T47D (cell line): ENCODE measurements at regions not wholly inside any gene's neighbourhood (a gene's known extent, or its start where the extent isn't known, plus 50 kb on each side); places are given as distances from the start of the nearest gene placed in this dataset.

ENCODE experiments used
- DNase-seq, 2 experiments: peaks; one replicate each; pipeline versions ENCODE4 v3.0.0 to v3.0.0-alpha.2; 2011 to 2012; ENCODE audit warnings: low read depth in 1 of 2, low spot score in 1 of 2
- JUND ChIP-seq: IDR thresholded peaks from 2 replicates; pipeline ENCODE4 v1.6.1; 2012; ENCODE audit warnings: low read depth
- in situ Hi-C: cut with HindIII; loops from 2 replicates; pipeline ENCODE4 v1.10.0; 2016; ENCODE audit warnings: low sequenced_read_pairs, low pct_unique_long_range_greater_than_20kb

DNA sequence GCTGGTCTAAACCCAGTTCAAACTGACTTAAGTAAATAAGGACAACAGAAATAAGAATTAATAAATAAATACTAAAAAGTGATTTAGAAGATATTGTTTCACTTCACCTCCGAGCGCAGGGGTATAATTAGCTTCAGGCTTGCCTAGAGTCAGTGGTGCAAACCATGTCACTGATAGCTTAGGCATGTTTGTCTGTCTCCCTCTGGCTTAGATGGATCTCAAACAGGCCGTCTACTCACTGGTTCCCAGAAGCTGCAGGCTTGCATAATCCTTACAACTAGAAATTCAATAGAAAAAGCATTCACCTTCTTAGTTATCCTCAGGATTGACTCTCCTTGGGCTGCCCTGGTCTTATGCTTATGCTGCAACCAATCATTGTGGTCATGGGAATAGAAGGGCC is 629.8 kb upstream of the WWC1 start:
- in situ Hi-C loops = no loop called here
- TF ChIP-seq JUND = no peak
- DNase-seq = no peak

GRCh38 chr5:167664222-167664804 is 627.1 kb upstream of the WWC1 start:
- TF ChIP-seq JUND = no peak
- in situ Hi-C loops = no loop called here
- no peak for DNase-seq

- no peak for TF ChIP-seq JUND
- no peak for DNase-seq
- in situ Hi-C loops = no loop called here
Measured at GRCh38 chr5:167665841-167666375, 625.5 kb upstream of the WWC1 start.

DNA sequence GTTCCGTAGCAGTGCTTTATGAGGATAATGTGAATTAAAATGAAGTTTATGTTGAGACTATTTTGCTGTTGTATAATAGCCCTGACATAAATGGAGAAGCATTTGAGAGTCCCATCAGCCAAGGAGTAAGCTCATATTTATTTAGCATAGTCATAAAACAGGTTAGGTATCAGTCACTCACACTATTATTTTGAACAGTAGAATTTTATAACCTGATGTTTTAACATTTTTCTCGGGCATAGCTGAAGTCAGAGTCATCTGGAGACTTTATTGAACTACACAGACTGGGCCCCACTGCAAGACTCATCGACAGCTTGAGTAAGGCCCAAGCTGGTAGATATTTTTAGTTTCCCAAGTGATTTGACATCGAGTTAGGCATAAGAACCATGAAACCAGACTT is 620.3 kb upstream of the WWC1 start:
- in situ Hi-C loops = no loop called here
- TF ChIP-seq JUND = no peak
- no peak for DNase-seq

DNA sequence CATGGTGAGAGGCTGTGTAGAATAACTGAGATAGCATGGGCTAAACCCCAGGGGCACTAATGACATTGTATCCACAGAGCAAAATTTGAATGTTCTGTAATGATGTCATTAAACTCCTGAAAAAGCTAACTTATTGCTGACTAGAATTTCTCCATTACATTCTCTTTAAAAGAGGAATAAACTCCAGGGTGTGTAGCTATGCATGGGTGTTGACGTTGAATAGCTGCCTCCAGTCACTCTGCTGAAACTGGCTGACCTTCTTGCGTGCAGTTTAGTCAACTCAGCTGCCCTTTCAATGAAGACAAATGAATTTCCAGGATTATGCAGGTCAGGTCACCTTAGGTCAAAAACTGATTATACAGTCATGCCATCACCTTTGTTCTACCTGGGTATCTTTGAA is 617.5 kb upstream of the WWC1 start:
- in situ Hi-C loops = no loop called here
- TF ChIP-seq JUND = no peak
- DNase-seq = no peak

- in situ Hi-C loops = no loop called here
- TF ChIP-seq JUND = no peak
- no peak for DNase-seq
Measured at GRCh38 chr5:167678481-167678880, 613.0 kb upstream of the WWC1 start.

DNA sequence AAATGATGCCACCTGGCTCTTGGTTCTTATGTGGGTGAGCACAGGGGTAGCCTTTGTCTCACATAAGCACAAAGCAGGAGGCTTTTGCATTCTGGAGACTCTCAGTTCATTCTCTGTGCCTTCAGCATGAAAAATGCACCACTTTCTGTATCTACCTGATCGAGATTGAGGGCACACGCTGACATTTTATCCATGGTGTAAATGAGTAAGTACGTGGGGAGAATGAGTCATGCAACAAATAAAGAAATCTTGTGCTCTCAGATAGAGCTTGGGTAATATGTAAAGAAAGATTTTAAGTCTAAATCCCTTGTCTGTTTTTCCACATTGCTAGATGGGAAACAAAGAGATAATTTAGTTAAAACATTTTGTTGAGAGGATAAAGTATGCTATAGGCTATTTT is 607.2 kb upstream of the WWC1 start:
- no peak for DNase-seq
- TF ChIP-seq JUND = no peak
- in situ Hi-C loops = no loop called here

- in situ Hi-C loops = no loop called here
- DNase-seq = no peak
Measured at GRCh38 chr5:167688341-167689130, 602.9 kb upstream of the WWC1 start.

DNA sequence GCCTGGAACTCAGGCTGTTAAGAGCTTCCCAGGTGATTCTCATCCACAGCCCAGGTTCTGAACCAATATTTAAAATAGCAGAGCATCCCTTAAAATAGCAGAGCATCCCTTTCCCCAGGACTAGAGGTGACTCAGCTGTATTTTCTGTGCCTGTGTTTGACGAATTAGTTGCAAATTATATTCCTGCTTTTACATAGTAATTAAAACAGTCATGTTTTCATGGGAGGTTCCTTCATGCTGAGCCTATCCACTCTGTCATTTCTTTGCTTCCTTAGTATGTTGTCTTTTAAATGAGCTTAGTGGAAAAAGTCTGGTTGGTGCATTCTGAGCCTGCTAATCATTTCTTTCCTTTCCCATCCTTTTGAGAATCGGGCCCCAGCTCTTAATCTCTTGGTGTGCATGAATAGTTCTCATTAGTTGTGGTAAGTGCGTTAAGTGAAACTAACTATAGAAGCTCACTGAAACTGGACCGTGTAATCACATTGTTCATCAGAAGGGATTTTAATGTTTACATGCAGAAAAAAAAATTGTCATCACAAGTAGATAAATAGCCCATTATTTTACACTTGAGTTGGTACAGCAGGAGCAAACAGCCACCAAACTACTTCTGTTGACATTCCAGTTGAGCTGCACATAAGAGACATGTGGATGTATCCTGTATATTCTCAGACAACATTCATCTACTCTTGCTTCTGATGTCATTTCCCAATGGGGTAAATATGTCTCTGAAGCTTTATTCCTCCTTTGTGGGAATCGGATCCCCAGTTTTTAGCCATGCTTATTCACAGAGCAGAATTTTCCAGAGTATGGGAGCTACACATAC is 596.9 kb upstream of the WWC1 start:
- no peak for DNase-seq
- in situ Hi-C loops = no loop called here
- no peak for TF ChIP-seq JUND

More at GRCh38 chr5:167688341-167689130, 602.9 kb upstream of the WWC1 start:
- no peak for TF ChIP-seq JUND

GRCh38 chr5:167696558-167697314 is 594.7 kb upstream of the WWC1 start:
- in situ Hi-C loops = no loop called here
- DNase-seq = peak in 1 of 2 experiments; percentile 16

GRCh38 chr5:167699432-167699831 is 592.0 kb upstream of the WWC1 start:
- in situ Hi-C loops = no loop called here
- TF ChIP-seq JUND = no peak
- DNase-seq = no peak

More at GRCh38 chr5:167696558-167697314, 594.7 kb upstream of the WWC1 start:
- no peak for TF ChIP-seq JUND

- DNase-seq = no peak
- in situ Hi-C loops = no loop called here
- TF ChIP-seq JUND = no peak
Measured at GRCh38 chr5:167701051-167701450, 590.4 kb upstream of the WWC1 start.
